HG02678 (cell line): ENCODE measurements at regions not wholly inside any gene's neighbourhood (a gene's known extent, or its start where the extent isn't known, plus 50 kb on each side); places are given as distances from the start of the nearest gene placed in this dataset.
"Not testable (repeated sequence)": the region's sequence is repeated elsewhere in the genome, so short reads cannot be mapped to it uniquely, and the experiment has no call there.

Experiments
- ATAC-seq: cut with Tn5 transposase; IDR thresholded peaks from one replicate; pipeline ENCODE4 v1.9.1; 2021; ENCODE audit warnings: mild to moderate bottlenecking, moderate library complexity; ENCODE audit not compliant: unreplicated experiment

DNA sequence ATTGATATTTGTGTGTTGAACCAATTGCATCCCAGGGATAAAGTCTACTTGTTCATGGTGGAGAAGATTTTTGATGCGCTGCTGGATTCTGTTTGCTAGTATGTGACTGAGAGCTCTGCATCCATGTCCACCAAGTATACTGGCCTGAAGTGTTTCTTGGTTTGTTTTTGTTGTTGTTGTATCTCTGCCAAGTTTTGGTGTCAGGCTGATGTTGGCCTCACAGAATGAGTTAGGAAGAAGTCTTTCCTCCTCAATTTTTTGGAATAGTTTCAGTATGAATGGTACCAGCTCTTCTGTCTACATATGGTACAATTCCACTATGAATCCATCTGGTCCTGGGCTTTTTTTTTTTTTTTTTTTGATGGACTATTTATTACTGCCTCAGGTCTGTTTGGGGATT lies 50.9 kb upstream of the OSTN start:
- no peak for ATAC-seq

DNA sequence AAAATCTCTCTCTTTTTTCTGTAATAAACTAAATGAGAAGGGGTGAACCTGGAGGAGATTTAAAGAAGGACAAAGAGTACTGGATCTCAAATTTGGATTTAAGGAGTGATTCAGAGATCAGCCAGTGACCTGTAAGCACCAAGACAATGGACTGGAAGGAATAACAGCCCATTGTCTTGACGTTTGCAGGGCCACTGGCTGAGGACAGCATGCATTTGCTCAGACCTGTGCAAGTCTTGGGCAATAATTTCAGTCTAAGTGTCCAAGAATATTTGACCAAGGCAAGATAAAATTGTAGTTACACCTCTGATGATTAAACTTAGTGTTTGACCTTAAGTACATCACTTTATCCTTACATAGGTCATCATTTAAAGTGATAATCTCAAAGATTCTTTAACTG lies 55.8 kb upstream of the OSTN start:
- no peak for ATAC-seq

DNA sequence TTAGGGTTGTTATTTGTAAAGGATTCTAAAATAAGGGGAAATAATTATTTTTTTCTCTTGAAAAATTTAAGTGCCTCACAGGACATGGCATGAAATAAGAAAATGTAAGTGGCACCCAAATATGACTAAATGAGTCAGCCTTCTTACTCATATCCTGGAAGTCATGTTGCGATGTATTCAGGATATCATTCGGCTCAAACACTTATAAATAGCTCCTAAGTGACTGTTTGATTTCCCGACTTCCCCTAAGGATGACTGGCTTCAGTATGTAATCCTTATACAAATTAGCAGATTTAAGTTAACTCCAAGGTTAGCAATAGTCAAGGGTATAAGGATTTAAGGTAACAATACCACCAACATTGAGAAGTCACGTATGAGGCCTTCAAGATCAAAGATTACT lies 57.3 kb upstream of the OSTN start:
- ATAC-seq: no peak

DNA sequence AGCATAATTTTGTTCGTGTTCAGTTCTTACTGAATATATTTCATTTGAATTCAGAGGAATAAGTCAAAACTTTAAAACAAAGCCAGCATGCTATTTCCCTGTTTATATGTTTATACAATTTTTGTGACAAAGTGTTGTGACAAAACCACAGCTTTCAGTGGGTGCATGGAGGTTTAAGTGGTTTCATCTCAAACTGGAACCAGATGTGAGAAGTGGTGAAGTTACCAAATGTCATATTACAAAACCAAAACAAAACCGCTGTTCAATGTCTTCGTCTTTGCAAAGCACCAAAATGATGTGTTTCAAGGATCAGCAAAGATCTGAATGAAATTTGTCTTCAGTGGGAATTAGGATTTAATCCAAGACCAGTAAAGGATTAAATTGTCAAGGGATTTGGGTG lies 59.3 kb upstream of the OSTN start:
- peak; percentile 64 for ATAC-seq

DNA sequence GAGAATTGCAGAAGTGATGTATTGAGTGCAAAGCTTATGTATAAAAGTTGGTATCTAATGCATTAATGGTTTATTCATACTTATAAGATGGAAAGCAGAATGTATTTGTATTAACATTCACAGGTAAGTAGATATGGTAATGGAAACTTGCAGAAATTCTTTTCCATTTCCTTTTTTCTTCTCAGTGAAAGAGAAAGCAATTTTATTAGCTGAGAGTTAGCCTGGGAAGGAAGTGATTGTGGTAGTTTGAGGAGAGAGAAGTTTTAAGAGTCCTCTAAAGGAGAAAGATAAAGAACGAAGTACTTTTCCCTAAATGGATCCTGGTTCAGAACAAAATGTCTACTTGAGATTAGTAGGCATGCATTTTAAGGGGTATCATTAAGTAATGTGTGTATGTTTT lies 60.1 kb upstream of the OSTN start:
- no peak for ATAC-seq

DNA sequence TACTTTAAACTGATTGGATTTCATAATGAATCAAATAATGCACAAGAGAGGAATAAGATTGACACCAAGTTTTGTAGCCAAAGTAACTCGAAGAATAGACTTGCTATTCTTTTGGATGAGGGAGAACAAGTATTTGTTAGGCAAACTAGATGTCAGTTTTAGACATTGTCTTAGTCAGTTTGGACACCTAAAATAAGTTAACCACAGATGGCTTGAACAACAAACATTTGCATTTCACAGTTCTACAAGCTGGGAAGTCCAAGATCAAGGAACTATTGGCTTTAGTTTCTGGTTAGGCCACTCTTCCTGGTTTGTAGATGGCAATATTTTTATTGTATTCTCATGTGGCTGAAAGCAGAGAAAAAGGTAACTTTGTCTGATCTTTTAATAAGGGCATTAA lies 61.3 kb upstream of the OSTN start:
- ATAC-seq: peak; percentile 31

DNA sequence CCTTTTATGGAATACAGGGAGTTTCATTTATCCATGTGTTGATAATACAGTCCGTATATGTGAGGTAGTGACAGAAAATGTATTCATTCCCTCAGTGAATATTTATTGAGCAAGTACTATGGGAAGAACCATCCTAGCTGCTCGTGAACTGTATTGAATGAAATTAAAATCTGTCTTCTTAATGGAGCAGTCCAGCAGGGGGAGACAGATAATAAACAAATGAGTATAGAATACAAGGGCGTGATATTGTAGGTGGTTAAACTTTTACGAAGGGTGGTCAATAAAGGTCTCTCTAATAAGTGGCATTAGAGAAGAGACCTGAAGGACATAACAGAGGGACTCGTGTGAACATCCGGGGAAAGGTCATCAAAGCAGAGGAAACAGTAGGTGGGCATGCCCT lies 62.7 kb upstream of the OSTN start:
- no peak for ATAC-seq

DNA sequence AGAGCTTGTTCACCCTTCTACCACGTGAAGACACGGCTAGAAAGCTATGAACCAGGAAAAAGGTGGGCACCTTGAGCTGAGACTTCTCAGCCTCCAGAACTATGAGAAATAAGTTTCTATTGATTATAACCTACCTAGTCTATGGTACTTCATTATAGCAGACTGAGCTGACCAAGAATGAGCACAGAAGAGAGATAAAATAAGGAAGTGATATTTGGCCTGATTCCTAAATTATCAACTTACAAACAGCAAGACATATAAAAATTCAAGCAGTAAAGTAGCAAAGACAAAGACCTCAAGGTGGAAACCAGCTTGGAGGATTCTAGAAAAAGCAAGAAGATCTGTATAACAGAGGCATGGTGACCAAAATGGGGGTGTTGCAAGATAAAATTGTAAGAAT lies 63.9 kb upstream of the OSTN start:
- ATAC-seq: no peak

DNA sequence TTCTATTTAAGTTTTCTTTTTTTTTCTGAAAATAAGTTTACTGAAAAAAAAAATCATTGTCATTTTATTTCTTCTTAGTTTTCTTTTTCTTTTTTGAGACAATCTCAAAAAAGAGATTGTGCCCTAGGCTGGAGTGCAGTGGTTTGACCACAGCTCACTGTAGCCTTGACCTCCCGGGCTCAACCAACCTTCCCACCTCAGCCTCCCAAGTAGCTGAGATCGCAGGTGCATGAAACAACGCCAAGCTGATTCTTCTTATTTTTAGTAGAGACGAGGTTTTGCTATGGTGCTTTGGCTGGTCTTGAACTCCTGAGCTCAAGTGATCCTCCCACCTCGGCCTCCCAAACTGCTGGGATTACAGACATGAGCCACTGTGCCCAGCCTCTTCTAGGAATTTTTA lies 65.7 kb upstream of the OSTN start:
- no peak for ATAC-seq

DNA sequence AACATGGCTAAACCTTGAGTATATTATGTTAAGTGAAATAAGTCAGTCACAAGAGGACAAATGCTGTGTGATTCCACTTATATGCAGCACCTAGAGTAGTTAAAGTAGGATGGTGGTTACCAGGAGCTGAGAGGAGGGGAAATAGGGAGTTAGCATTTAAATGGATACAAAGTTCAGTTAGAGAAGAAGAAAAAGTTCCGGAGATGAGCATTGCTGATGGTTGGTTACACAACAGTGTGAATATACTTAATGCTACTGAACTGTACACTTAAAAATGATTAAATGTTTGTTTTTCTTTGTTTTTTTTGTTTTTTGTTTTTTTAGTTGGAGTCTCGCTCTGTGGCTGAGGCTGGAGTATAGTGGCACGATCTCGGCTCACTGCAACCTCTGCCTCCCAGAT lies 67.7 kb upstream of the OSTN start:
- no peak for ATAC-seq

DNA sequence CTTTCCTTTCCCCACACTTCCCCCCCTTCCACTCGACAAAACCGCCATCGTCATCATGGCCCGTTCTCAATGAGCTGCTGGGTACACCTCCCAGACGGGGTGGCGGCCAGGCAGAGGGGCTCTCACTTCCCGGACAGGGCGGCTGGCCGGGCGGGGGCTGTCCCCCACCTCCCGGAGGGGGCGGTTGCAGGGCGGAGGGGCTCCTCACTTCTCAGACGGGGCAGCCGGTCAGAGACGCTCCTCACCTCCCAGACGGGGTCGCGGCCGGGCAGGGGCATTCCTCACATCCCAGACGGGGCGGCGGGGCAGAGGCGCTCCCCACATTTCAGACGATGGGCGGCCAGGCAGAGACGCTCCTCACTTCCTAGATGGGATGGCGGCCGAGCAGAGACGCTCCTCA lies 74.2 kb upstream of the OSTN start:
- ATAC-seq: not testable (repeated sequence)

DNA sequence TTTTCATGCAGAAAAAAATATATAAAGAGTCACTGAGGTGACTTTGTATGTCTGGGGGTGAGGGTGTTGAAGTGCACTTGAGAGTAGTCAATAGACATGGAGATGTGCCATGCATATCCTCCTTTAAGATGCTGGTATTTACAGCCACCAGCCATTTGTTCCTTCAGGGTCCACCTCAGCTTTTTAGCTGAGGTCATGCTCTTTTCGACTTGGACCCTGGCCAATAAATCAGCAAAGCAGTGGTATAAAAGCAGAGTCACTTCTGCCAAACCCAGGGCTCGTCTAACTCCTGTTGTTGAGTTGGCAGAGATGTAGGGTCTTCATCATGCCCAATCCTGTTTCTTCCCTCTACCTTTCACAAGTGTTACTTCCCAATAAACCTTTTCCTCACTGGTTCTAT lies 75.1 kb upstream of the OSTN start:
- ATAC-seq: no peak

DNA sequence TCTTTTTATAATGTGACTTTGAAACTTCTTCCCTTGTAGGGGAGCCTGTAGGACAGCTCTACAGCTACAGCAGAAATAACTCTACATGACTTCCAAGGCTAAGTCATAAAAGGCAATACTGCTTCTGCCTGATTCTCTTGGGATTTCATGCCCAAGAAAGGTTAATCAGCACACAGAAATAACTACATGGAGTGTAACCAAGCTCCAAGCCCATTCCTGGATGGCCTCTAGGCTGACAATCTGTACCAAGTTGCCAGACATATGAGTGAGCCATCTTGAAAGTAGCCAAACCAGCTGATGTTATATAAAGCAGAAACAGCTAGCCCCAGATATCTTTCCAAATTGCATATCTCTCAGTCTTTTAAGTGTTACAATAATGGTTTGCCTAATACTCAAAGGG lies 75.8 kb upstream of the OSTN start:
- no peak for ATAC-seq

DNA sequence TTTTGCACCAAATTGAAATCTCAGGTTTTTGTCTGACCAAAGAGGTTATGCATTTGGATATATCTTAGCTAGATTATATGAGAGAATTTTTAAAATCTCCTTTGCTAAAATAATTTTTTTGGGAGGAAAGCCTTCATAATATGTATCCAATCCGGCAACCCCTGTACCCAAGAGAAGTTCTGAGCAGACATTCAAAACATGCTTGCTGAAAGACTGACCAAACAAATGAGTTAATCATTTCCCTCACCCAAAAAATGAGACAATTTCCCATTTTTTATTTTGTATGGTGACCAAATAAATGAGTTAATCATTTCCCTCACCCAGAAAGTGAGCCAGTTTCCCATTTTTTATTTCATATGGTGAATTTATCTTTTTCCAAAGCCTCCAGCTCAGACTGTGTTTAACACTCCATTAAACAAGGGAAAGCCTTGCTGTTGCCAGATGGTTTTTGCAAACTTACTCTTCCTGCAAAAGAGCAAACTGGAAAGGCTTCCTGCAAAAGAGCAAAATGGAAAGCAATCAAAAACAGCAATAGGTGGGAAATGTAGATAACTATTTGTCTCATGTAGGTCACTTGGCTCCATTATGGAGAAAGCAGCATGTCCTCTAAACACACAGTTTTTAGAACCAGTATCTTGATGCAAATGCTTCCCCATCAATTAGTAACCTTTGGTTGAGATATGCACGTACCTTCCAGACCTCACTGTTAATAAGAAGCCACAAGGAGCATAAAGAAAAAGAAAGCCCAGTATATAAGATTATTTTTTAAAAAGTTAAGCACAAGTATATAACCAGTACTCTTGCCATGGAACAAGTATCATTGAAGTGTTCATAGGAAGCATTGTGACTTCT lies 78.4 kb upstream of the OSTN start:
- ATAC-seq: peak; percentile 62

DNA sequence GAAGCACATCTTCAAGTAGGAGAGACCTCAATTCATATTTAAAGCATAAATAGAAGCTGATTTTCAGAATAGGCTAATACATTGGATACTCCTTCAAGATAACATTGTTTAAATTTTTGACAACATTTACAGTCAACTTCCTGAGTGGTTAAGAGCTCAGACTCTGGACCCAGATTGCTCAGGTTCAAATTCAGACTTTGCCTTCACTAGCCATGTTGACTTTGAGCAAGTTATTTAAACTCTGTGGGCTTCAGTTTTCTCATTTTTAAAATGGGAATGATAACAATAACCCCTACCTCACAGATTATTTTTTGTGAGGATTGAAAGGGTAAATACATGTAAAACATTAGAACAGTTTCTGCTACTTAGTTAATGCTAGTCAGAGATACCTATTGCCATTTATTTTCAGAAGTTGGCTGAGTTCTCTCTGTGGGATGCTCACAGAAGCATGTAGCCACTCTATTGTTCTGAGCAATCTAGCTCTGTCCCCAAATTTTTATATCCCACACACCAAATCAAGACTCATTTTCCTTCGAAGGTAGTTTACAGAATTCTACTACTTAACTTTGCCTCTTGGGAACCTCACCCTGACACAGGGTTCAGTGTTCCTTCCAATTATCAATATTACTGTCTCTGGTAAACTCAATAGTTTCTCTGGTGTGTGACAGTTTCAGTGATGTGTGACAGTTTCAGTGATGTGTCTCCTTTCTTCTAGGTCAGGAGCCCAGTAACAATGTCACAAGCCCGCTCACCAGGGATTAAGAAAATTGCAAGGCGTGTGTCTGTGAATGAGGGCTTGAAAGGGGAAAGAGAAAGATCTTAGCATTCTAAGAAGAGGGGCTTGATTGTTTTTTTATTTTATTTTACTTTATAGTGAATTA lies 79.4 kb upstream of the OSTN start:
- peak; percentile 85 for ATAC-seq

DNA sequence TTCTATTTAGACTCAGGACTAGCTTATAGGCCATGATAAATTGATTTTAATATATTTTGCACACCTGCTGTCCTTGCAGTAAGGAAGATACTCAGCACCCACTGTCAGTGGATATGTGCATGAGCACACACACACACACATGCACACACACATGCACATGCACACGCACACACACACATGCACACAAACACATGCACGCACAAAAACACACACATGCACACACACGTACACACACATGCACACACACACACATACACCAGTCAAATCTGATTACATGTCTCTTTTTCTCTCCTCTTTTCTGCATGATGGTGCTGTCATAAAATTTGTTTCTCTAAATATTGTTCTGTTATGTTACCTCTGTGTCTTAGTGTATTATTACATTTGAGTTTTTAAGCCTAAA lies 87.3 kb upstream of the OSTN start:
- ATAC-seq: no peak

DNA sequence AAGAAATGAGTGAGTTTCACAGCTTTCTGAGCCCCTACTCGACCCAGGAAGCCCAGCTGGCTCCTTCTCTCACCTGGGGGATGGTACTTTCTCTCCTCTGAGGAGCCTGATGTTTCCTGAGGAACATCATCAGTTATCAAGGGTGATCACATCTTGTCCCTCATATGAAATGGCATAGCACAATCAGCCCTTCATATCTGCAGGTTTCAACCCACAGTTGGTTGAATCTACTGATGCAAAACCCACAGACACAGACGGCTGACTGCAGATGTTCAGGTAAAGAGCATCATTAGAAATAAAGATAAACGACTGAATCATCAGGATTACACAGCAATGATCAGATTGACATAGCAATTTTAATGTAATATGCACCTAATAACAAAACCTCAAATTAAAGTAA lies 93.6 kb upstream of the OSTN start:
- ATAC-seq: peak; percentile 92

DNA sequence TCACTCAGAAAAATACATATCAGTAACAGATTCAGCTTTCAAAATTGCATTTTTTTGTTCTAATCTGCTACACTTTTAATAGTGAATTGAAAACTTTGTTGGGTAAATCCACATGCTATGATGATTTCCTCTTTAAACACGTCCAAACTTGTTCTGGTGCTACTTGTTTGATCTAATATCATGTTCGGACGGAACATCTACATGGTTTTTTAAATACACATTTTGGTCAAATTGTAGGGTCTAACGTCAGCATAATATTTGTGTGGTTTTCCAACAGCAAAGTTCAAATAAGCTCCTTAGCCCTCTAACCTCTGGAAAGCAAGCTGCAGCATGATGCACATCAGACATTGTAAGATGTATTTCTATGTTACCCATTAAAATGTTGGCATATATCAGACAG lies 98.5 kb upstream of the OSTN start:
- ATAC-seq: no peak

DNA sequence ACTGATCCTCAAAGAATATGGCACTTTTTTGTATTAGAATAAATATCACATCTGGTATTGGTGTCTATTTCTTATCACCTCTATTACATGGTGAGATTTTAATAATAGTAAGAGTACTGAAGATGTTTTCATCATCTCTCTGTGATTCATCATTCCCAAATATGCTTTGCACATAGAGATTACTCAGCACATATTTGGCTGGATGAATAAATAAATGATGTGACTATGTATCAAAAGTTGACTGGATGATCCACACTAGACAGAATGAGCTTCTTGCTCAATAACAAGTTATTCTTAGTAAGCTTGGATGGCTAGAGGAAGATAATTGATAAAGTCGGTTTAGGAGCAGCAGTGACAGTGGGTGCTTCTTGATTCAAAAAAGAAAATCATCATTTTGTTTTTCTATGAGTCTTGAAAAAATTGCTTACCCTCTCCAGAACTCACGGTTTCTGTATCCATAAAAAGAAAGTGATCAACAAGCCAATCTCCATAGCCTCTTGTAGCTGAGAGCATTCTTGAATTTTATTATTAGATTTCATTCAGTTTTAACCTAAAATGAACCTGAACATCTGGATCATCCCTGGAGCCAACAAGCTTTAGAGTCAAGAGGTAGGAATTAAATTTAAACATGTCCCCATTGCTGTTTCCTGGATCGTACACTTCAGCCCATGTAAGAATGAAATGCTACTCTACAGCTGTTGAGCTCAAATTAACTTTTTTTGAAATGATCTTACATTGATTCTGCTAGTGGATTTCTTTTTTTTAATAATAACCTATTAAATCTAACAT lies 104.8 kb upstream of the OSTN start:
- ATAC-seq: no peak

DNA sequence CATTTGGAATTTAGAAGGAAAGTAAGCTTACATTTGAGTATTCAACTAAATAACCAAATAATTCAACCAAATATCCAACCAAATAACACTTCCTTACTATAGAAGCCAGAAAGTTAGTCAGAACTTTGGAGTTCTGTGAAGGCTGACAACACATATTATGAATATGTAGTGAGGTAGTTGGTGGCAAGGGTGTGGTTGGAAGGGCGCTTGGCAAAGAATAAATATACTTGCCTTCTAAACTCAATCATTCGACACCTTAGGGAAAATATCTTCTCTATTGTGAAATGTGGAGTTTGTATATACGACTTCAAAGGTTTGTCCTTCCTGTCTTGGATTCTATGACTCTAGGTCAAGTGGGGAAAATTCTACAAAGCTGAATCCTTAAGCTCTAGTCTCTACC lies 111.7 kb upstream of the OSTN start:
- no peak for ATAC-seq

DNA sequence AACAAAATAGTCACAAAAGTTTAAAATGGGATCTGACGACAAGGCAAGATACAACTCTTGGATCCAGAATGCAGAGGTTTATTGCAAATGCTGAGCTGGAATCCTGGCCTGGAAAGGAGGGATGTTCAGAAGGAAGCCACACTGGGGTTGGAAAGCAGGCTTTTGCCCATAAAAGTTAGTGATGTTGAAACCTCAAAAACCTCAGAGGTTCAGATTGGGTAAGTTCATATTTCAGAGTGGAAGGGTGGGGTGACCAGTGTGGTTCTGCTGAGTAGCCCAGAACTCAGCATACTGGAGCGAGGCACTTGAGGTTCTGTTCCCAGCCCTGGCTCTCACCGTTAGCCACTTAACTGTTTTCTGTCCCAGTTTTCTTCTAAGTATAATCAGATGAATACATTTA lies 114.0 kb upstream of the OSTN start:
- ATAC-seq: no peak
